ENCODE measurements at regions not wholly inside any gene's neighbourhood (a gene's known extent, or its start where the extent isn't known, plus 50 kb on each side); places are given as distances from the start of the nearest gene placed in this dataset.

DNA sequence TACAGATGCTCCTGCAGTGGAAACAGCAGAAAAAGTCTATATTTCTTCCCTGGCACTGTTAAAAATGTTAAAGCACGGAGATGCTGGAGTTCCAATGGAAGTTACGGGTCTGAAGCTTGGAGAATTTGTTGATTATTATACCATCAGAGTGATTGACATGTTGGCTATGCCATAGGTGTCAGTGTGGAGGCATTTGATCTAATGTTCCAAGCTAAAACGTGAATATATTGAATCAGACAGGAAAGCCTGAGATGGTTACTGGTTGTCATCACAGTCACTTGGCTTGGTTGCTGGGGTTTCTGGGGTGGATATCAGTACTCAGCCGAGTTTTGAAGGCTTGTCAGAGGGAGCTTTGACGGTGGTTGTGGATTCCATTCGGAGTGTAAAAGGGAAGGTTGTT lies 262.9 kb upstream of the CNTNAP5 start:
- no peak for TF ChIP-seq RBBP5 (conservative IDR thresholded peaks at IDR 0.05)
- TF ChIP-seq, protein P1, sequence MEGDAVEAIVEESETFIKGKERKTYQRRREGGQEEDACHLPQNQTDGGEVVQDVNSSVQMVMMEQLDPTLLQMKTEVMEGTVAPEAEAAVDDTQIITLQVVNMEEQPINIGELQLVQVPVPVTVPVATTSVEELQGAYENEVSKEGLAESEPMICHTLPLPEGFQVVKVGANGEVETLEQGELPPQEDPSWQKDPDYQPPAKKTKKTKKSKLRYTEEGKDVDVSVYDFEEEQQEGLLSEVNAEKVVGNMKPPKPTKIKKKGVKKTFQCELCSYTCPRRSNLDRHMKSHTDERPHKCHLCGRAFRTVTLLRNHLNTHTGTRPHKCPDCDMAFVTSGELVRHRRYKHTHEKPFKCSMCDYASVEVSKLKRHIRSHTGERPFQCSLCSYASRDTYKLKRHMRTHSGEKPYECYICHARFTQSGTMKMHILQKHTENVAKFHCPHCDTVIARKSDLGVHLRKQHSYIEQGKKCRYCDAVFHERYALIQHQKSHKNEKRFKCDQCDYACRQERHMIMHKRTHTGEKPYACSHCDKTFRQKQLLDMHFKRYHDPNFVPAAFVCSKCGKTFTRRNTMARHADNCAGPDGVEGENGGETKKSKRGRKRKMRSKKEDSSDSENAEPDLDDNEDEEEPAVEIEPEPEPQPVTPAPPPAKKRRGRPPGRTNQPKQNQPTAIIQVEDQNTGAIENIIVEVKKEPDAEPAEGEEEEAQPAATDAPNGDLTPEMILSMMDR (IDR thresholded peaks at IDR 0.05 in 2 of 3, conservative IDR thresholded peaks at IDR 0.05 in 1 of 3; ENCODE audit: control insufficient read depth in 2 of 3, extremely low read depth in 1 of 3, insufficient read depth in 1 of 3, low read depth in 3 of 3, low read length in 3 of 3) = no peak
- TF ChIP-seq ZNF622 (IDR thresholded peaks at IDR 0.05) = no peak
- no peak for TF ChIP-seq CBX5 (IDR thresholded peaks at IDR 0.05; ENCODE audit: low read depth)
- TF ChIP-seq TAF1 (IDR thresholded peaks at IDR 0.05; ENCODE audit: borderline replicate concordance, low read depth, low read length) = no peak
- no peak for TF ChIP-seq MTA2 (IDR thresholded peaks at IDR 0.05; ENCODE audit: low read depth)
- TF ChIP-seq, protein P2, sequence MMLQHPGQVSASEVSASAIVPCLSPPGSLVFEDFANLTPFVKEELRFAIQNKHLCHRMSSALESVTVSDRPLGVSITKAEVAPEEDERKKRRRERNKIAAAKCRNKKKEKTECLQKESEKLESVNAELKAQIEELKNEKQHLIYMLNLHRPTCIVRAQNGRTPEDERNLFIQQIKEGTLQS (IDR thresholded peaks at IDR 0.05; ENCODE audit: borderline replicate concordance, extremely low read depth, low read depth, low read length) = no peak
- no peak for TF ChIP-seq KAT2A (conservative IDR thresholded peaks at IDR 0.05; ENCODE audit: control insufficient read depth, low read depth, low read length)
- no peak for TF ChIP-seq ZNF207 (IDR thresholded peaks at IDR 0.05; ENCODE audit: borderline replicate concordance)
- TF ChIP-seq, protein P3, sequence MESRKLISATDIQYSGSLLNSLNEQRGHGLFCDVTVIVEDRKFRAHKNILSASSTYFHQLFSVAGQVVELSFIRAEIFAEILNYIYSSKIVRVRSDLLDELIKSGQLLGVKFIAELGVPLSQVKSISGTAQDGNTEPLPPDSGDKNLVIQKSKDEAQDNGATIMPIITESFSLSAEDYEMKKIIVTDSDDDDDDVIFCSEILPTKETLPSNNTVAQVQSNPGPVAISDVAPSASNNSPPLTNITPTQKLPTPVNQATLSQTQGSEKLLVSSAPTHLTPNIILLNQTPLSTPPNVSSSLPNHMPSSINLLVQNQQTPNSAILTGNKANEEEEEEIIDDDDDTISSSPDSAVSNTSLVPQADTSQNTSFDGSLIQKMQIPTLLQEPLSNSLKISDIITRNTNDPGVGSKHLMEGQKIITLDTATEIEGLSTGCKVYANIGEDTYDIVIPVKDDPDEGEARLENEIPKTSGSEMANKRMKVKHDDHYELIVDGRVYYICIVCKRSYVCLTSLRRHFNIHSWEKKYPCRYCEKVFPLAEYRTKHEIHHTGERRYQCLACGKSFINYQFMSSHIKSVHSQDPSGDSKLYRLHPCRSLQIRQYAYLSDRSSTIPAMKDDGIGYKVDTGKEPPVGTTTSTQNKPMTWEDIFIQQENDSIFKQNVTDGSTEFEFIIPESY (IDR thresholded peaks at IDR 0.05) = no peak
- TF ChIP-seq, protein P4, sequence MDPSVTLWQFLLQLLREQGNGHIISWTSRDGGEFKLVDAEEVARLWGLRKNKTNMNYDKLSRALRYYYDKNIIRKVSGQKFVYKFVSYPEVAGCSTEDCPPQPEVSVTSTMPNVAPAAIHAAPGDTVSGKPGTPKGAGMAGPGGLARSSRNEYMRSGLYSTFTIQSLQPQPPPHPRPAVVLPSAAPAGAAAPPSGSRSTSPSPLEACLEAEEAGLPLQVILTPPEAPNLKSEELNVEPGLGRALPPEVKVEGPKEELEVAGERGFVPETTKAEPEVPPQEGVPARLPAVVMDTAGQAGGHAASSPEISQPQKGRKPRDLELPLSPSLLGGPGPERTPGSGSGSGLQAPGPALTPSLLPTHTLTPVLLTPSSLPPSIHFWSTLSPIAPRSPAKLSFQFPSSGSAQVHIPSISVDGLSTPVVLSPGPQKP (IDR thresholded peaks at IDR 0.05; ENCODE audit: low read depth, low read length) = no peak
- TF ChIP-seq NRF1 (conservative IDR thresholded peaks at IDR 0.05; ENCODE audit: low read depth, low read length) = no peak
- no peak for TF ChIP-seq CHD2 (IDR thresholded peaks at IDR 0.05; ENCODE audit: borderline replicate concordance, low read depth, low read length)
